Gastrocnemius medialis (tissue), 4 donors: ENCODE measurements at regions not wholly inside any gene's neighbourhood (a gene's known extent, or its start where the extent isn't known, plus 50 kb on each side); places are given as distances from the start of the nearest gene placed in this dataset.

ENCODE experiments used
- CTCF ChIP-seq, 5 experiments: fragments of 450-650 bp in 3 of 5; fragments of 200-600 bp in 2 of 5; sonication (generic) in 2 of 5; IDR thresholded peaks in 4 of 5; conservative IDR thresholded peaks in 1 of 5; 1 replicate in 4 of 5; 2 replicates in 1 of 5; pipeline ENCODE4 v1.5.1; 2016 to 2019; ENCODE audit warnings: antibody characterized with exemption in 5 of 5, mild to moderate bottlenecking in 3 of 5, moderate library complexity in 3 of 5
- POLR2A ChIP-seq, 2 donors: fragments of 450-650 bp; IDR thresholded peaks; one replicate each; pipeline ENCODE4 v1.6.1; 2017; ENCODE audit warnings: antibody characterized with exemption in 2 of 2, mild to moderate bottlenecking in 2 of 2, moderate library complexity in 2 of 2

- TF ChIP-seq CTCF (IDR thresholded peaks at IDR 0.05 in 4 of 5, conservative IDR thresholded peaks at IDR 0.05 in 1 of 5) (no peak), POLR2A (IDR thresholded peaks at IDR 0.05) (no peak)
Observed at GRCh38 chr15:81858586-81858985, 187.2 kb downstream of the MEX3B start.
